Body of pancreas (tissue), 4 donors: ENCODE measurements at regions not wholly inside any gene's neighbourhood (a gene's known extent, or its start where the extent isn't known, plus 50 kb on each side); places are given as distances from the start of the nearest gene placed in this dataset.

Experiments used
- ATAC-seq: fragments of 150-250 bp; one replicate; pipeline ENCODE4 v1.9.1; 2016
- DNase-seq, 4 donors: peaks; one replicate each; pipeline ENCODE4 v3.0.0-alpha.2; 2019
- H3K27ac ChIP-seq, 4 donors: fragments of 200-600 bp; sonication (generic); 1 replicate in 3 of 4; 2 replicates in 1 of 4; pipeline versions ENCODE4 v1.5.1 to v1.6.1; 2016 to 2019; ENCODE audit warnings: mild to moderate bottlenecking in 1 of 4, mixed read lengths in 1 of 4, moderate library complexity in 1 of 4
- H3K27me3 ChIP-seq, 2 donors: fragments of 200-600 bp; sonication (generic); one replicate each; pipeline ENCODE4 v1.6.0; 2016; ENCODE audit warnings: mild to moderate bottlenecking in 1 of 2
- H3K36me3 ChIP-seq, 2 donors: fragments of 200-600 bp; sonication (generic); replicated peaks in 1 of 2; 2 replicates each; pipeline ENCODE4 v1.5.1; 2016; ENCODE audit warnings: low read depth in 2 of 2; ENCODE audit not compliant: insufficient read depth in 1 of 2
- H3K4me1 ChIP-seq: fragments of 200-600 bp; sonication (generic); one replicate; pipeline ENCODE4 v1.6.0; 2016
- H3K4me3 ChIP-seq, 2 donors: fragments of 200-600 bp; sonication (generic); 1 replicate in 1 of 2; 2 replicates in 1 of 2; pipeline ENCODE4 v1.5.1; 2016 to 2019
- H3K9me3 ChIP-seq, 3 donors: fragments of 200-600 bp; sonication (generic); 1 replicate in 2 of 3; 2 replicates in 1 of 3; pipeline ENCODE4 v1.5.1; 2016
- CTCF ChIP-seq, 7 experiments: fragments of 450-650 bp in 4 of 7; fragments of 200-600 bp in 3 of 7; sonication (generic) in 3 of 7; IDR thresholded peaks; one replicate each; pipeline ENCODE4 v1.5.1; 2016 to 2019; ENCODE audit warnings: antibody characterized with exemption in 7 of 7
- POLR2A ChIP-seq, 3 donors: fragments of 450-650 bp; IDR thresholded peaks; one replicate each; pipeline ENCODE4 v1.6.1; 2016; ENCODE audit warnings: antibody characterized with exemption in 3 of 3, mild to moderate bottlenecking in 2 of 3
- WGBS, 2 donors: methylation state at CpG; one replicate each; pipeline ENCODE4 v1.1.5; 2017; 5-methylcytosine and 5-hydroxymethylcytosine counted together
- intact Hi-C: fragments of 100-400 bp; cut with DNase I; formaldehyde crosslinking; loops from one replicate; pipeline ENCODE4 v1.15.1; 2023

- Histone ChIP-seq H3K4me1 (no peaks in the 10 kb centered on the region), H3K27ac (no peak overlapping the region), H3K4me3 (no peak overlapping the region), H3K27me3 (no peaks in the 10 kb centered on the region), H3K9me3 (no peaks in the 10 kb centered on the region), H3K36me3 (no peaks in the 10 kb centered on the region)
- WGBS, 2 donors = 52 to 62% methylated on average over 2 of the region's 2 CpGs
- ATAC-seq (no peak), DNase-seq (no peak)
- TF ChIP-seq POLR2A (IDR thresholded peaks at IDR 0.05) (no peak), CTCF (IDR thresholded peaks at IDR 0.05) (no peak)
- intact Hi-C loops = no loop called here
Measured at GRCh38 chr12:74381958-74382357, 155.7 kb upstream of the ATXN7L3B start.

GRCh38 chr12:74382983-74383382 is 154.7 kb upstream of the ATXN7L3B start:
- ATAC-seq = no peak
- no peaks in the 10 kb centered on the region for H3K27me3 ChIP-seq
- no peak overlapping the region for H3K27ac ChIP-seq
- TF ChIP-seq CTCF (IDR thresholded peaks at IDR 0.05) (no peak), POLR2A (IDR thresholded peaks at IDR 0.05) (no peak)
- no peaks in the 10 kb centered on the region for H3K4me1 ChIP-seq
- no peaks in the 10 kb centered on the region for H3K9me3 ChIP-seq
- no peak overlapping the region for H3K4me3 ChIP-seq
- DNase-seq = no peak
- intact Hi-C loops = no loop called here
- no peaks in the 10 kb centered on the region for H3K36me3 ChIP-seq

- DNase-seq (no peak), ATAC-seq (no peak)
- no peak overlapping the region for H3K4me3 ChIP-seq
- 79 to 84% methylated on average over 7 of the region's 7 CpGs for WGBS, 2 donors
- no peaks in the 10 kb centered on the region for H3K4me1 ChIP-seq
- no peaks in the 10 kb centered on the region for H3K9me3 ChIP-seq
- intact Hi-C loops = no loop called here
- TF ChIP-seq CTCF (IDR thresholded peaks at IDR 0.05) (no peak), POLR2A (IDR thresholded peaks at IDR 0.05) (no peak)
- no peaks in the 10 kb centered on the region for H3K27me3 ChIP-seq
- H3K36me3 ChIP-seq = no peaks in the 10 kb centered on the region
- H3K27ac ChIP-seq = no peak overlapping the region
Measured at GRCh38 chr12:74391283-74391682, 146.4 kb upstream of the ATXN7L3B start.

GRCh38 chr12:74393272-74393671 is 144.4 kb upstream of the ATXN7L3B start:
- no peak for ATAC-seq

More at GRCh38 chr12:74393272-74393671, 144.4 kb upstream of the ATXN7L3B start:
- no peak overlapping the region for H3K4me3 ChIP-seq
- H3K27ac ChIP-seq = no peak overlapping the region
- no peaks in the 10 kb centered on the region for H3K4me1 ChIP-seq
- H3K27me3 ChIP-seq = no peaks in the 10 kb centered on the region
- TF ChIP-seq CTCF (IDR thresholded peaks at IDR 0.05) = no peak
- TF ChIP-seq POLR2A (IDR thresholded peaks at IDR 0.05) = no peak
- H3K36me3 ChIP-seq = no peaks in the 10 kb centered on the region
- H3K9me3 ChIP-seq = no peaks in the 10 kb centered on the region
- no peak for DNase-seq
- intact Hi-C loops = no loop called here
- 44 to 46% methylated on average over 4 of the region's 4 CpGs for WGBS, 2 donors
